GM12878 (cell line): ENCODE measurements at regions not wholly inside any gene's neighbourhood (a gene's known extent, or its start where the extent isn't known, plus 50 kb on each side); places are given as distances from the start of the nearest gene placed in this dataset.

ENCODE experiments used
- ATAC-seq: fragments of 200-7000 bp; cut with Tn5 transposase; 3 replicates; pipeline ENCODE4 v1.9.1; 2020; ENCODE audit warnings: mild to moderate bottlenecking, moderate library complexity
- BruUV-seq: library from RNA; stranded (reverse); fragments of 400-500 nt; replicated peaks from 2 replicates; lab custom pipeline; 2021; lab: Mats Ljungman, UMichigan
- CTCF ChIA-PET: fragments of 300-600 bp; sonication (Branson Sonifier 250); formaldehyde crosslinking; extraction: SDS; loops from one replicate; lab custom pipeline; 2021; ENCODE audit warnings: inconsistent platforms; lab: Yijun Ruan, JAX
- POLR2A ChIA-PET: fragments of 350-600 bp; formaldehyde crosslinking; extraction: SDS; loops from one replicate; lab custom pipeline; 2021; ENCODE audit warnings: inconsistent platforms; lab: Charles Lee
- RAD21 ChIA-PET: fragments of 300-600 bp; sonication (Branson Sonifier 250); formaldehyde crosslinking; loops from one replicate; lab custom pipeline; 2023; ENCODE audit warnings: antibody characterized with exemption; ENCODE audit not compliant: unreplicated experiment; lab: Charles Lee
- SMC1A ChIA-PET: fragments of 300-600 bp; sonication (Branson Sonifier 250); formaldehyde crosslinking; loops from one replicate; lab custom pipeline; 2023; ENCODE audit not compliant: unreplicated experiment, uncharacterized antibody; lab: Charles Lee
- DNase-seq: peaks from one replicate; pipeline ENCODE4 v3.0.0-alpha.2; 2011; ENCODE audit warnings: low read depth, low spot score
- FAIRE-seq: peaks from 3 replicates; lab custom pipeline; 2011; peaks lifted over from hg19 to GRCh38; lab: Jason Lieb, UNC
- H2AFZ ChIP-seq: 2 replicates; pipeline ENCODE4 v1.6.0; 2011; ENCODE audit warnings: low read depth, low read length, control low read depth; ENCODE audit not compliant: control insufficient read depth
- H3K27ac ChIP-seq: 2 replicates; pipeline ENCODE4 v1.5.1; 2011; ENCODE audit warnings: control low read depth; ENCODE audit not compliant: control insufficient read depth, insufficient read depth
- H3K27me3 ChIP-seq, 2 experiments: replicated peaks in 1 of 2; 2 replicates each; pipeline versions ENCODE4 v1.6.0 to v1.6.1; 2011; ENCODE audit warnings: low read length in 1 of 2; ENCODE audit not compliant: control insufficient read depth in 2 of 2, insufficient read depth in 2 of 2
- H3K36me3 ChIP-seq, 2 experiments: 2 replicates each; pipeline ENCODE4 v1.5.1; 2011; ENCODE audit warnings: low read length in 1 of 2; ENCODE audit not compliant: control insufficient read depth in 2 of 2, insufficient read depth in 2 of 2
- H3K4me1 ChIP-seq: 2 replicates; pipeline ENCODE4 v1.6.1; 2011; ENCODE audit warnings: mild to moderate bottlenecking, low read length, moderate library complexity, mixed read lengths; ENCODE audit not compliant: control insufficient read depth, insufficient read depth
- H3K4me2 ChIP-seq: 2 replicates; pipeline ENCODE4 v1.6.0; 2011; ENCODE audit warnings: control low read depth; ENCODE audit not compliant: control insufficient read depth, insufficient read depth
- H3K4me3 ChIP-seq: fragments of 200-600 bp; sonication (generic); 2 replicates; pipeline ENCODE4 v1.5.1; 2016
- H3K79me2 ChIP-seq: 2 replicates; pipeline ENCODE4 v1.6.0; 2011; ENCODE audit warnings: low read length; ENCODE audit not compliant: control insufficient read depth, insufficient read depth
- H3K9ac ChIP-seq: 2 replicates; pipeline ENCODE4 v1.8.0; 2011; ENCODE audit warnings: low read length, control low read depth, mixed read lengths; ENCODE audit not compliant: control insufficient read depth, insufficient read depth
- H3K9me3 ChIP-seq: replicated peaks from 3 replicates; pipeline ENCODE4 v1.5.1; 2011; ENCODE audit warnings: mild to moderate bottlenecking, low read length; ENCODE audit not compliant: control insufficient read depth, insufficient read depth
- H4K20me1 ChIP-seq: 2 replicates; pipeline ENCODE4 v1.6.0; 2011; ENCODE audit not compliant: control insufficient read depth, insufficient read depth
- ATF2 ChIP-seq: IDR thresholded peaks from 2 replicates; pipeline ENCODE4 v1.6.1; 2012; ENCODE audit warnings: low read length, inconsistent platforms
- BHLHE40 ChIP-seq, 2 experiments: fragments of 450-650 bp in 1 of 2; IDR thresholded peaks; 2 replicates each; pipeline ENCODE4 v1.6.1; 2011 to 2017; ENCODE audit warnings: low read depth in 2 of 2, borderline replicate concordance in 1 of 2, improper control_type of control experiment in 1 of 2, low read length in 1 of 2, mild to moderate bottlenecking in 1 of 2
- CEBPB ChIP-seq, 2 experiments: fragments of 150-350 bp in 1 of 2; IDR thresholded peaks; 2 replicates each; pipeline ENCODE4 v1.6.1; 2012 to 2014; ENCODE audit warnings: low read depth in 2 of 2, low read length in 2 of 2, borderline replicate concordance in 1 of 2, inconsistent platforms in 1 of 2
- HSF1 ChIP-seq: fragments of 150-350 bp; IDR thresholded peaks from 2 replicates; pipeline ENCODE4 v1.6.1; 2014; ENCODE audit warnings: mild to moderate bottlenecking, low read depth, low read length
- KAT2A ChIP-seq: conservative IDR thresholded peaks from 2 replicates; pipeline ENCODE4 v1.6.1; 2011; ENCODE audit warnings: low read depth, low read length; ENCODE audit not compliant: control insufficient read depth
- MTA2 ChIP-seq: fragments of 450-650 bp; IDR thresholded peaks from 2 replicates; pipeline ENCODE4 v1.6.1; 2016; ENCODE audit warnings: low read depth, mild to moderate bottlenecking, moderate library complexity
- NFYB ChIP-seq: IDR thresholded peaks from 2 replicates; pipeline ENCODE4 v1.6.1; 2011; ENCODE audit warnings: low read depth, mild to moderate bottlenecking, low read length, improper control_type of control experiment, moderate library complexity; ENCODE audit not compliant: insufficient read depth
- NKRF ChIP-seq: fragments of 450-650 bp; conservative IDR thresholded peaks from 2 replicates; pipeline ENCODE4 v1.6.1; 2017; ENCODE audit warnings: mild to moderate bottlenecking, moderate library complexity
- POU2F2 ChIP-seq: IDR thresholded peaks from 3 replicates; pipeline ENCODE4 v1.6.1; 2011; ENCODE audit warnings: low read depth, mild to moderate bottlenecking, low read length, borderline replicate concordance
- SMC3 ChIP-seq: IDR thresholded peaks from 2 replicates; pipeline ENCODE4 v1.6.1; 2011; ENCODE audit warnings: low read length, improper control_type of control experiment, borderline replicate concordance
- SP1 ChIP-seq: IDR thresholded peaks from one replicate; pipeline ENCODE4 v1.6.1; 2011; ENCODE audit warnings: low read depth, low read length
- USF2 ChIP-seq: IDR thresholded peaks from 2 replicates; pipeline ENCODE4 v1.6.1; 2011; ENCODE audit warnings: low read depth, low read length, improper control_type of control experiment, borderline replicate concordance
- YY1 ChIP-seq: IDR thresholded peaks from 2 replicates; pipeline ENCODE4 v1.6.1; 2011; ENCODE audit warnings: low read depth, mild to moderate bottlenecking, low read length
- ZNF687 ChIP-seq: fragments of 450-650 bp; IDR thresholded peaks from 2 replicates; pipeline ENCODE4 v1.6.1; 2017; ENCODE audit warnings: mild to moderate bottlenecking, moderate library complexity
- in situ Hi-C: fragments of 300-500 bp; cut with MboI; formaldehyde crosslinking; loops from 9 replicates; pipeline ENCODE4 v1.14.3; 2018; ENCODE audit warnings: mixed read lengths
- intact Hi-C: fragments of 100-400 bp; cut with micrococcal nuclease; formaldehyde crosslinking; loops from one replicate; pipeline ENCODE4 v1.14.2; 2022; ENCODE audit not compliant: unreplicated experiment

GRCh38 chr13:78193846-78194245 is 275.2 kb upstream of the EDNRB start:
- ChIA-PET RAD21 (interaction anchor here (1.1 to 2.3 kb wide), 6 partner anchors 8 to 804 kb away, joined by 3 to 14 read pairs (median 6); no protein-coding TSS in a partner anchor), POLR2A (interaction anchor here (3.2 kb wide), 1 partner anchor 9 kb away, joined by 16 read pairs; no protein-coding TSS in a partner anchor), CTCF (interaction anchor here (2.5 kb wide), 1 partner anchor 47 kb away, joined by 9 read pairs; no protein-coding TSS in a partner anchor), SMC1A (interaction anchor here (0.6 to 11.9 kb wide), 8 partner anchors 8 to 810 kb away, joined by 3 to 106 read pairs (median 3); no protein-coding TSS in a partner anchor)
- BruUV-seq, result no TSS peak
- no peaks in the 10 kb centered on the region for H3K9me3 ChIP-seq
- no peaks in the 10 kb centered on the region for H3K79me2 ChIP-seq
- peak; percentile 30 for DNase-seq
- no peaks in the 10 kb centered on the region for H3K4me1 ChIP-seq
- H3K9ac ChIP-seq, result no peak overlapping the region
- no peaks in the 10 kb centered on the region for H4K20me1 ChIP-seq
- H3K4me2 ChIP-seq, result no peak overlapping the region
- peak; percentile 74 for ATAC-seq
- H3K27me3 ChIP-seq, result no peaks in the 10 kb centered on the region
- intact Hi-C loops (no loop called here), in situ Hi-C loops (no loop called here)
- H3K27ac ChIP-seq, result no peak overlapping the region
- H3K36me3 ChIP-seq, result no peaks in the 10 kb centered on the region
- no peak overlapping the region for H3K4me3 ChIP-seq
- no peak overlapping the region for H2AFZ ChIP-seq
- no peak for FAIRE-seq
- no peak for TF ChIP-seq SP1
- 0 out of 4 replicates have a peak, but pooled peaks of 1 of the 2 experiments have one; percentile 9 for TF ChIP-seq BHLHE40 (IDR thresholded peaks at IDR 0.05; ENCODE audit: borderline replicate concordance in 1 of 2, low read depth in 2 of 2, low read length in 1 of 2)
- TF ChIP-seq SMC3, result no peak
- TF ChIP-seq KAT2A, result no peak
- no peak for TF ChIP-seq YY1
- TF ChIP-seq ZNF687, result no peak
- peak; percentile 99 for TF ChIP-seq MTA2
- TF ChIP-seq POU2F2, result no peak
- TF ChIP-seq CEBPB (IDR thresholded peaks at IDR 0.05; ENCODE audit: borderline replicate concordance in 1 of 2, low read depth in 2 of 2, low read length in 2 of 2), result no peak
- peak; percentile 77 for TF ChIP-seq ATF2
- TF ChIP-seq NFYB, result no peak
- no peak for TF ChIP-seq NKRF
- TF ChIP-seq HSF1, result no peak
- no peak for TF ChIP-seq USF2
